Fibroblast of lung (primary cell): ENCODE measurements at regions not wholly inside any gene's neighbourhood (a gene's known extent, or its start where the extent isn't known, plus 50 kb on each side); places are given as distances from the start of the nearest gene placed in this dataset.

ENCODE experiments used
- DNase-seq, 2 donors: peaks; one replicate each; pipeline versions ENCODE4 v3.0.0 to v3.0.0-alpha.2; 2010; ENCODE audit warnings: low read depth in 2 of 2
- H2AFZ ChIP-seq: 2 replicates; pipeline ENCODE4 v1.5.1; 2012; ENCODE audit warnings: low read length, control low read depth, inconsistent platforms
- H3K27ac ChIP-seq: 2 replicates; pipeline ENCODE4 v1.5.1; 2011; ENCODE audit warnings: low read length, control low read depth; ENCODE audit not compliant: insufficient read depth
- H3K27me3 ChIP-seq: 2 replicates; pipeline ENCODE4 v1.5.1; 2011; ENCODE audit warnings: mild to moderate bottlenecking, low read length; ENCODE audit not compliant: control insufficient read depth, insufficient read depth
- H3K36me3 ChIP-seq: 2 replicates; pipeline ENCODE4 v1.5.1; 2011; ENCODE audit warnings: low read length; ENCODE audit not compliant: control insufficient read depth, insufficient read depth
- H3K4me1 ChIP-seq: 2 replicates; pipeline ENCODE4 v1.5.1; 2011; ENCODE audit warnings: low read length; ENCODE audit not compliant: control insufficient read depth, insufficient read depth; ENCODE audit errors: extremely low read depth
- H3K4me2 ChIP-seq: 2 replicates; pipeline ENCODE4 v1.5.1; 2011; ENCODE audit warnings: low read length, control low read depth; ENCODE audit not compliant: insufficient read depth; ENCODE audit errors: extremely low read depth
- H3K4me3 ChIP-seq, 4 experiments: fragments of 200-600 bp in 1 of 4; sonication (generic) in 1 of 4; replicated peaks in 1 of 4; 2 replicates each; pipeline ENCODE4 v1.5.1; 2011 to 2016; ENCODE audit warnings: low read length in 4 of 4, low read depth in 3 of 4, mild to moderate bottlenecking in 3 of 4, control low read depth in 2 of 4, inconsistent platforms in 1 of 4, mixed read lengths in 1 of 4; ENCODE audit not compliant: insufficient read depth in 1 of 4; ENCODE audit errors: control extremely low read depth in 1 of 4
- H3K79me2 ChIP-seq: 2 replicates; pipeline ENCODE4 v1.5.1; 2012; ENCODE audit warnings: mild to moderate bottlenecking, low read length, inconsistent platforms; ENCODE audit not compliant: control insufficient read depth, insufficient read depth
- H3K9ac ChIP-seq: 2 replicates; pipeline ENCODE4 v1.5.1; 2011; ENCODE audit warnings: mild to moderate bottlenecking, low read length, control low read depth; ENCODE audit not compliant: insufficient read depth
- H3K9me3 ChIP-seq: 2 replicates; pipeline ENCODE4 v1.5.1; 2012; ENCODE audit warnings: low read depth, low read length; ENCODE audit not compliant: control insufficient read depth, insufficient read depth
- H4K20me1 ChIP-seq: 2 replicates; pipeline ENCODE4 v1.5.1; 2011; ENCODE audit warnings: low read length; ENCODE audit not compliant: control insufficient read depth, insufficient read depth; ENCODE audit errors: extremely low read depth
- EZH2 ChIP-seq: IDR thresholded peaks from 2 replicates; pipeline ENCODE4 v1.5.1; 2012; ENCODE audit warnings: low read length, control low read depth, mild to moderate bottlenecking; ENCODE audit errors: missing control alignments
- TF ChIP-seq, protein P1 (sequence below), 2 donors: IDR thresholded peaks in 1 of 2; conservative IDR thresholded peaks in 1 of 2; 1 replicate in 1 of 2; 2 replicates in 1 of 2; pipeline ENCODE4 v1.5.1; 2011 to 2012; ENCODE audit warnings: low read length in 2 of 2, control low read depth in 1 of 2, inconsistent platforms in 1 of 2, low read depth in 1 of 2, mild to moderate bottlenecking in 1 of 2

DNA sequence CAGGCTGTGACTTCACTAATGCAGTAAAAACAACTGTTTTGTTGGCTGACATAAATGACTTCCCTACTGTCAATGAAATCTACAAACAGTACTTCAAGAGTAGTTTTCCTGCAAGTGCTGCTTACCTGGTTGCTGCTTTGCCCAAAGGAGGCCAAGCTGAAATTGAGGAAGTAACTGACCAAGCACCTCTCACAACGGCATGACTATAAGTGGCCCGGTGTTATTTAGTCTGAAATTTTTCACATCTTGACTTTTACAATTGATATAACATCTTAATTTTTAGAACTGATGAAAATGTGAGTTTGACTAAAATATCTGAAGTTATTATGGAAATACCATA is 274.9 kb upstream of the NR5A2 start:
- Histone ChIP-seq H3K27me3 (no peaks in the 10 kb centered on the region), H3K4me3 (no peak overlapping the region), H3K4me1 (no peaks in the 10 kb centered on the region), H3K36me3 (no peaks in the 10 kb centered on the region), H3K27ac (no peak overlapping the region), H2AFZ (no peak overlapping the region), H3K4me2 (no peak overlapping the region), H3K9me3 (no peaks in the 10 kb centered on the region), H3K9ac (no peak overlapping the region), H3K79me2 (no peaks in the 10 kb centered on the region), H4K20me1 (no peaks in the 10 kb centered on the region)
- no peak for DNase-seq
- no peak for TF ChIP-seq EZH2
- TF ChIP-seq, protein P1, sequence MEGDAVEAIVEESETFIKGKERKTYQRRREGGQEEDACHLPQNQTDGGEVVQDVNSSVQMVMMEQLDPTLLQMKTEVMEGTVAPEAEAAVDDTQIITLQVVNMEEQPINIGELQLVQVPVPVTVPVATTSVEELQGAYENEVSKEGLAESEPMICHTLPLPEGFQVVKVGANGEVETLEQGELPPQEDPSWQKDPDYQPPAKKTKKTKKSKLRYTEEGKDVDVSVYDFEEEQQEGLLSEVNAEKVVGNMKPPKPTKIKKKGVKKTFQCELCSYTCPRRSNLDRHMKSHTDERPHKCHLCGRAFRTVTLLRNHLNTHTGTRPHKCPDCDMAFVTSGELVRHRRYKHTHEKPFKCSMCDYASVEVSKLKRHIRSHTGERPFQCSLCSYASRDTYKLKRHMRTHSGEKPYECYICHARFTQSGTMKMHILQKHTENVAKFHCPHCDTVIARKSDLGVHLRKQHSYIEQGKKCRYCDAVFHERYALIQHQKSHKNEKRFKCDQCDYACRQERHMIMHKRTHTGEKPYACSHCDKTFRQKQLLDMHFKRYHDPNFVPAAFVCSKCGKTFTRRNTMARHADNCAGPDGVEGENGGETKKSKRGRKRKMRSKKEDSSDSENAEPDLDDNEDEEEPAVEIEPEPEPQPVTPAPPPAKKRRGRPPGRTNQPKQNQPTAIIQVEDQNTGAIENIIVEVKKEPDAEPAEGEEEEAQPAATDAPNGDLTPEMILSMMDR (conservative IDR thresholded peaks at IDR 0.05 in 1 of 2, IDR thresholded peaks at IDR 0.05 in 1 of 2; ENCODE audit: low read depth in 1 of 2, low read length in 2 of 2) = no peak

DNA sequence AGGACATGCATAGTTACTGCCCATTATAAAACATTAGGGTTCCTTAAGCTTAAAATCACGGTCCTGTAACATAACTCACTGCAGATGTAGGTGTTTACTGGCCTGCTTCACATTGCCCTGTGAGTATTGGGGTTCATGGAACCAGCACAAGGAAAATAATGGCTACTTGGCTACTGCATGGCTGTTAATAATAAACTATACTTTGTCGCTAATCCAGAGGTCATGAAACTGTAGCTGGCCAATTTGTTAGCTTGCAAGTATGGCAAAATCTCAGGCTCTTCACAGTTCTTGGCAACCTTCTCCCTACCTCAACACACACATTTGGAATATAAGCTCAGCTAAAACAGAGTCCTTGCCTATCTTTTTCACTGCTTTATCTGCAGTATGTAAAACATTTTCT is 274.0 kb upstream of the NR5A2 start:
- Histone ChIP-seq H3K27ac (no peak overlapping the region), H3K9ac (no peak overlapping the region), H3K4me1 (no peaks in the 10 kb centered on the region), H3K27me3 (no peaks in the 10 kb centered on the region), H3K9me3 (no peaks in the 10 kb centered on the region), H3K4me3 (no peak overlapping the region), H2AFZ (no peak overlapping the region), H3K36me3 (no peaks in the 10 kb centered on the region), H4K20me1 (no peaks in the 10 kb centered on the region), H3K79me2 (no peaks in the 10 kb centered on the region), H3K4me2 (no peak overlapping the region)
- TF ChIP-seq, protein P1 (conservative IDR thresholded peaks at IDR 0.05 in 1 of 2, IDR thresholded peaks at IDR 0.05 in 1 of 2; ENCODE audit: low read depth in 1 of 2, low read length in 2 of 2) = no peak
- TF ChIP-seq EZH2 = no peak
- no peak for DNase-seq

DNA sequence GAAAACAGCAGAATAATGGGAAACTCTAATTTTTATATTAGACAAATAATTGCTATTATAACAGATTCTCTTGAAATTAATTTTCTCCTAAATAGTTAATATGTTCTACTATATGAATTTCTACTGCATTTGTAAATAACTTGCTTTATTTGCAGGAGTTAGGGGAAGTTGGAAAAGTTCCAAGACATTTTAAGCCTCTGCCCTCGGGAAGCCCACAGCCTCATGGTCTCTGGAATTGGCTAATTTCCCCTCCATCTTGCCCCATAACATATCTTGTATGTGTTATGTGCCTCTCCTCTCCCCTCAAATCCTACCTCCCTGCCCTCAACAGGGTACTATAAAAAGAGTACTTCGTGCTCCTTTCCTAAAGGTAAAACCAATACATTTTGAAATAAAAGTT is 271.4 kb upstream of the NR5A2 start:
- Histone ChIP-seq H2AFZ (no peak overlapping the region), H3K36me3 (no peaks in the 10 kb centered on the region), H3K9ac (no peak overlapping the region), H3K4me1 (no peaks in the 10 kb centered on the region), H3K4me3 (no peak overlapping the region), H3K79me2 (no peaks in the 10 kb centered on the region), H3K4me2 (no peak overlapping the region), H3K9me3 (no peaks in the 10 kb centered on the region), H3K27me3 (peaks cover 2% of the 10 kb centered on the region), H3K27ac (no peak overlapping the region), H4K20me1 (no peaks in the 10 kb centered on the region)
- no peak for DNase-seq
- TF ChIP-seq EZH2 = no peak
- TF ChIP-seq, protein P1 (conservative IDR thresholded peaks at IDR 0.05 in 1 of 2, IDR thresholded peaks at IDR 0.05 in 1 of 2; ENCODE audit: low read depth in 1 of 2, low read length in 2 of 2) = no peak
